Endodermal cell (in vitro differentiated cells): ENCODE measurements at regions not wholly inside any gene's neighbourhood (a gene's known extent, or its start where the extent isn't known, plus 50 kb on each side); places are given as distances from the start of the nearest gene placed in this dataset.

Source experiments
- DNase-seq: peaks from one replicate; pipeline ENCODE4 v3.0.0-alpha.2; 2017
- H3K27ac ChIP-seq: 2 replicates; pipeline ENCODE4 v1.5.1; 2013; ENCODE audit warnings: mild to moderate bottlenecking, low read depth, low read length, moderate library complexity
- H3K27me3 ChIP-seq: 2 replicates; pipeline ENCODE4 v1.6.1; 2013; ENCODE audit warnings: mild to moderate bottlenecking, low read length, moderate library complexity; ENCODE audit not compliant: insufficient read depth, control insufficient read depth, poor library complexity, severe bottlenecking
- H3K36me3 ChIP-seq: 2 replicates; pipeline ENCODE4 v1.7.0; 2013; ENCODE audit warnings: mild to moderate bottlenecking, low read length, moderate library complexity; ENCODE audit not compliant: control insufficient read depth, insufficient read depth
- H3K4me1 ChIP-seq: one replicate; pipeline ENCODE4 v1.7.0; 2013; ENCODE audit warnings: low read length; ENCODE audit not compliant: control insufficient read depth, insufficient read depth
- H3K4me3 ChIP-seq: 2 replicates; pipeline ENCODE4 v1.5.1; 2013; ENCODE audit warnings: mild to moderate bottlenecking, low read length, moderate library complexity
- H3K9ac ChIP-seq: 2 replicates; pipeline ENCODE4 v1.6.1; 2013; ENCODE audit warnings: mild to moderate bottlenecking, low read length, moderate library complexity; ENCODE audit not compliant: poor library complexity, severe bottlenecking; ENCODE audit errors: extremely low read depth
- H3K9me3 ChIP-seq: 2 replicates; pipeline ENCODE4 v1.6.1; 2013; ENCODE audit warnings: mild to moderate bottlenecking, low read length, moderate library complexity; ENCODE audit not compliant: control insufficient read depth
- H3K27ac Mint-ChIP-seq: 2 replicates; pipeline ENCODE4 v1.8.0; 2020; ENCODE audit warnings: mixed read lengths
- H3K27me3 Mint-ChIP-seq: 2 replicates; pipeline ENCODE4 v1.8.0; 2021; ENCODE audit warnings: mild to moderate bottlenecking, mixed read lengths; ENCODE audit not compliant: insufficient read depth
- H3K36me3 Mint-ChIP-seq: 2 replicates; pipeline ENCODE4 v1.8.0; 2020; ENCODE audit warnings: low read depth, mixed read lengths
- H3K4me1 Mint-ChIP-seq: 2 replicates; pipeline ENCODE4 v1.8.0; 2020; ENCODE audit warnings: mixed read lengths
- H3K4me3 Mint-ChIP-seq: 2 replicates; pipeline ENCODE4 v1.8.0; 2020; ENCODE audit warnings: mild to moderate bottlenecking, moderate library complexity, mixed read lengths
- H3K9me3 Mint-ChIP-seq: 2 replicates; pipeline ENCODE4 v1.8.0; 2020; ENCODE audit warnings: mild to moderate bottlenecking, mixed read lengths
- WGBS, 2 experiments: methylation state at CpG; one replicate each; pipeline versions ENCODE4 v1.1.5 to v1.1.7; 2013; ENCODE audit warnings: missing lambda C conversion rate in 2 of 2, mixed read lengths in 1 of 2; ENCODE audit not compliant: insufficient coverage in 1 of 2, insufficient read length in 1 of 2; 5-methylcytosine and 5-hydroxymethylcytosine counted together
- TF ChIP-seq, protein P1 (sequence below): fragments of 200-600 bp; sonication (generic); conservative IDR thresholded peaks from 2 replicates; pipeline ENCODE4 v1.5.0; 2021; ENCODE audit warnings: antibody characterized with exemption, mild to moderate bottlenecking

DNA sequence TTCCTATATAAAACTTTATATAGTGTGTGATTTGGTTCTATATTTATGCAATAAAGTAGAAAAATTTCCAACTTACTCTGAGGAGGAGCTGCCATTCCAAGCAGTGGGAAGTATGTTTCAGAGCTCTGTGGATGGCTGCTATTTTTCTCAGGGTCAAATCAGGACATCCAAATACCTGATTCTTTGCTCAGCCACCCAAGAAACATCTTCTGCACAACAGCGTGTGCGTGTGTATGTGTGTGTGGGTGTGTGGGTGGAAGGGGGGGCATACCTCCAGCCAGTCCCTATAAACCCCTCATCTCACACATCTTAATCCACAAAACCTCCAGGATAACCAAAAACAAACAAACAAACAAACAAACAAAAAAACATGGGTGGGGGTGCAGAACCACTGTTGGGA, 66.3 kb upstream of the EMX2 start:
- Histone ChIP-seq H3K27me3 (peaks cover 10% of the 10 kb centered on the region), H3K27ac (no peak overlapping the region), H3K4me3 (no peak overlapping the region), H3K4me1 (no peaks in the 10 kb centered on the region), H3K36me3 (no peaks in the 10 kb centered on the region), H3K9me3 (no peaks in the 10 kb centered on the region), H3K9ac (no peak overlapping the region)
- no peak overlapping the region for H3K27ac Mint-ChIP-seq
- peaks cover 29% of the 10 kb centered on the region for H3K27me3 Mint-ChIP-seq
- no peak overlapping the region for H3K4me3 Mint-ChIP-seq
- TF ChIP-seq, protein P1, sequence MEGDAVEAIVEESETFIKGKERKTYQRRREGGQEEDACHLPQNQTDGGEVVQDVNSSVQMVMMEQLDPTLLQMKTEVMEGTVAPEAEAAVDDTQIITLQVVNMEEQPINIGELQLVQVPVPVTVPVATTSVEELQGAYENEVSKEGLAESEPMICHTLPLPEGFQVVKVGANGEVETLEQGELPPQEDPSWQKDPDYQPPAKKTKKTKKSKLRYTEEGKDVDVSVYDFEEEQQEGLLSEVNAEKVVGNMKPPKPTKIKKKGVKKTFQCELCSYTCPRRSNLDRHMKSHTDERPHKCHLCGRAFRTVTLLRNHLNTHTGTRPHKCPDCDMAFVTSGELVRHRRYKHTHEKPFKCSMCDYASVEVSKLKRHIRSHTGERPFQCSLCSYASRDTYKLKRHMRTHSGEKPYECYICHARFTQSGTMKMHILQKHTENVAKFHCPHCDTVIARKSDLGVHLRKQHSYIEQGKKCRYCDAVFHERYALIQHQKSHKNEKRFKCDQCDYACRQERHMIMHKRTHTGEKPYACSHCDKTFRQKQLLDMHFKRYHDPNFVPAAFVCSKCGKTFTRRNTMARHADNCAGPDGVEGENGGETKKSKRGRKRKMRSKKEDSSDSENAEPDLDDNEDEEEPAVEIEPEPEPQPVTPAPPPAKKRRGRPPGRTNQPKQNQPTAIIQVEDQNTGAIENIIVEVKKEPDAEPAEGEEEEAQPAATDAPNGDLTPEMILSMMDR, result no peak
- H3K36me3 Mint-ChIP-seq, result no peaks in the 10 kb centered on the region
- H3K9me3 Mint-ChIP-seq, result no peaks in the 10 kb centered on the region
- H3K4me1 Mint-ChIP-seq, result no peaks in the 10 kb centered on the region
- no CpG with 5 or more reads among the region's 2 CpGs for WGBS, 2 experiments
- no peak for DNase-seq

DNA sequence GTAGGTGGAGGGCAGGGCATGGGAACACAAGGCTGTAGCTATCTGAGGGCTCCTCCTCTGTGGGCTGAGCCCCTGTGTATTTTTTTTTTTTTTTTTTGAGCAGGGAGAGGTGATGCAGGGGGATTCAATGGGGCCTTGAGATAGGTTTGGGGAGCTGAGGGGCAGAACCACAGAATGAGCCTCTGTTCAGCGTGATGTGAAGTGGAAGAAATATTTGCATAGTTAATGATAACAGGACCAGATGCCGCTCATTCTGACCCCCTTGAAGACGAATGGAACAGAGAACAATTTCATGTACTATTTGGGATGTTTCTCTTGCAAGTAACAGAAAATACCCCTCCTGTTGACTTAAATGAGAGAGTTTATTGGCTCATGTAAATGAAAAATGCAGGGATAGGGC, 69.7 kb upstream of the EMX2 start:
- TF ChIP-seq, protein P1, result no peak
- H3K36me3 ChIP-seq, result no peaks in the 10 kb centered on the region
- no peak for DNase-seq
- Mint-ChIP-seq H3K4me1 (no peaks in the 10 kb centered on the region), H3K27ac (no peak overlapping the region), H3K4me3 (no peak overlapping the region), H3K36me3 (no peaks in the 10 kb centered on the region), H3K9me3 (no peaks in the 10 kb centered on the region), H3K27me3 (peaks cover 18% of the 10 kb centered on the region)
- H3K27me3 ChIP-seq, result peaks cover 7% of the 10 kb centered on the region
- no peak overlapping the region for H3K9ac ChIP-seq
- no peak overlapping the region for H3K4me3 ChIP-seq
- no peaks in the 10 kb centered on the region for H3K9me3 ChIP-seq
- 95 to 96% methylated on average over 3 of the region's 3 CpGs for WGBS, 2 experiments
- no peak overlapping the region for H3K27ac ChIP-seq
- no peaks in the 10 kb centered on the region for H3K4me1 ChIP-seq

DNA sequence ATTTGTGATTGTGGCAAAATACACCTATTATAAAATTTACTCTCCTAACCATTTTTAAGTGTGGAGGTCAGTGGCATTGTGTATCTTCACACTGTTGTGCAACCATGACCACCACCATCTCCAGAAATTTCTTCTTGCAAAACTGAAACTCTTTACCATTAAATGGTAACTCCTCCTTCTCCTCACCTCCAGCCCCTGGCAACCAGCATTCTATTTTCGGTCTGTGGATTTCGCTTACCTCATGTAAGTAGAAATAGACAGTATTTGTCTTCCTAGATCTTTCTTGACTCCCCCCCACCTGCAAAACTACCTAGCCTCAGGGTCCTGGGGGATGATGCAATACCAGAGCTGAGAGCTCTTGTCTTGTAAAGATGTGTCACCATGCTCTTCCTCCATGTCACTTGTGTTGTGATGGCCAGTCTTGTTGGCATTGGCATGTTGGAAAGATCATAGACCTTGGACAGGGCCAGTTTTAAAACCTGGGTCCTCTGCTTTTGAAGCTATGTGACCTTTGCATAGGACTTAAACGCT, 71.1 kb upstream of the EMX2 start:
- no peak for DNase-seq
- Mint-ChIP-seq H3K4me1 (peaks cover 2% of the 10 kb centered on the region), H3K36me3 (no peaks in the 10 kb centered on the region), H3K27ac (no peak overlapping the region), H3K9me3 (no peaks in the 10 kb centered on the region), H3K4me3 (no peak overlapping the region), H3K27me3 (peaks cover 16% of the 10 kb centered on the region)
- H3K9me3 ChIP-seq, result no peaks in the 10 kb centered on the region
- no peak overlapping the region for H3K4me3 ChIP-seq
- no peak overlapping the region for H3K9ac ChIP-seq
- WGBS, 2 experiments, result 91% methylated on average over 3 of the region's 3 CpGs; no CpG with 5 or more reads in 1 of the 2 experiments
- no peak overlapping the region for H3K27ac ChIP-seq
- TF ChIP-seq, protein P1, result no peak
- peaks cover 7% of the 10 kb centered on the region for H3K27me3 ChIP-seq
- H3K4me1 ChIP-seq, result no peaks in the 10 kb centered on the region
- no peaks in the 10 kb centered on the region for H3K36me3 ChIP-seq
